HG02610 (cell line): ENCODE measurements at regions not wholly inside any gene's neighbourhood (a gene's known extent, or its start where the extent isn't known, plus 50 kb on each side); places are given as distances from the start of the nearest gene placed in this dataset.
A peak's percentile ranks its signal among the peaks of the same experiment; 100 is the strongest.

Experiments
- ATAC-seq: cut with Tn5 transposase; IDR thresholded peaks from one replicate; pipeline ENCODE4 v1.9.1; 2021; ENCODE audit warnings: mild to moderate bottlenecking, moderate library complexity; ENCODE audit not compliant: unreplicated experiment

- peak; percentile 48 for ATAC-seq
These were observed 170.1 kb upstream of the HAAO start for GRCh38 chr2:42962508-42962953.

DNA sequence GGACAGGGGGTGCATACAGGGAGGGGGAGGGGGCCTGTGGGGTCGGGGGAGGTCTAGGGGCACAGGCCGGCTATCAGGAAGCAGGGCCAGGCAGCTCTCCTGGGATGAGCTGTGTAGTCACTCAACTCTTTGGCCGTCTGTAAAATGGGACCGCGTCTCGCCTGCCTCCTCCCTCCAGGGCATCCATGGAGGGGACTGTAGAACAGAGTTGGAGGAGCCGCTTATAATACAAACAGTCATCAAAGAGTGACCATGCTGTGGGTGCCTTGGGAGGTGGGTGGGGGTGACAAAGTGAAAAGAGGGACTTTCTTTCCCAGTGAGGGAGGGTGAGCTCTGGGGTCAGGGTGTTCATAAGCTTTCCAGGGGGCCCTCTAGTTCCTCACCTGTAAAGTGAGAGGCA is 169.6 kb upstream of the HAAO start:
- no peak for ATAC-seq

GRCh38 chr2:42961385-42961811 is 169.0 kb upstream of the HAAO start:
- no peak for ATAC-seq

DNA sequence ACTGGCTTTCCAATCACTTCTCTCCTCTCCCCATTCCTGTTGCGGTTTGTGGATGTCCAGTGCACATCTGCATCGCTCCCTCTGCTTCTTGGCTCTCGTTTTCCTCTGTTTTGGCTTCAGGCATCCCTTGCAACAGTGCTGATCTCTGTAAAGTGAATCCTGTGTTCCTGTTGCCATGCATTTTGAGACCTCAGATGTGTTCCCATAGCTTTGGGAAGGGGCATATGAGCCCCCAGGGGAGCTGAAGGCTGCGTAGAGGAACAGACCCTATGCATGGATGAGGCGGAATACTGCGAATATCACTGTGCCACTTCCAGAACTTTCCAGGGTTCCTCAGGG is 168.4 kb upstream of the HAAO start:
- no peak for ATAC-seq

DNA sequence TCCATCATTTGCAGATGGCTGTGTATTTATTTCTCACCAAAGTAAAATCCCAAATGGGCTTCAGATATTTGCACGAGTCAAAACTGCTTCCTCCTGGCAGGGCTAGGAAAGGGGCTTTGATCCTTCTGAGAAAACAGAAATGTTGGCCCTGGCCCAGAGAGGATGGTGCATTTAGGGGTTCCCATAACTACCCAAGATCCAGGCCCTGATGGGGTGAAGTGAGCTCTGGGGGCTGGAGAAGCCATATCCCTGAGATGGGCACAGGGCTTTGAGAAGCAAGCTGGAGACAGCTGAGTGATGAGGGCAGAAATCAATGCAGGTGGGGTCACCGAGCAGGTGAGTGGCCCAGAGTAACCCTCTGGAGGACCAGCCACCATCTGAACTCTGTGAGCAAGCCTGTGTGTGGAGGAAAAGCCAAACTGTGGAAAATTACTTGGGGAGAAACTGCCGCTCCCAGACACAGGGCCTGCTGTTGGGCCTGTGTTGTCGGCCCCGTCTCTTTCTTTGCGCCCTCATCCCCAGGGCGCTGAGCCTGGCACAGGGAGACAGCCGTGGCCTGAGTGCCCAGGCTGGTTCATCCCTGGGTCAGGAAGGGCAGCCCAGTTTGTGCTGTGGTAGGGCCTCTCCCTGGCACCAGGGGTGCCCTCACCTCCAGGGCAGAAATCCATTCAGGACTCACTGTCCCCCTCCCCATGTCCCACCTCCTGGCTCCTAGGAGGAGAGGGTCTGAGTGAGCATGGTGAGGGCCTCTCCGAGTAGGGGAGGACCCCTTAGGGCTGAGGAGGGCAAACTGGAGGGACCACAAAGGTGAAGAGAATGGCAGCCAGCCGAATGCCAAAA is 167.8 kb upstream of the HAAO start:
- ATAC-seq = no peak

- ATAC-seq = no peak
These were observed 167.0 kb upstream of the HAAO start for GRCh38 chr2:42959234-42960001.

GRCh38 chr2:42958741-42959233 is 166.4 kb upstream of the HAAO start:
- no peak for ATAC-seq

DNA sequence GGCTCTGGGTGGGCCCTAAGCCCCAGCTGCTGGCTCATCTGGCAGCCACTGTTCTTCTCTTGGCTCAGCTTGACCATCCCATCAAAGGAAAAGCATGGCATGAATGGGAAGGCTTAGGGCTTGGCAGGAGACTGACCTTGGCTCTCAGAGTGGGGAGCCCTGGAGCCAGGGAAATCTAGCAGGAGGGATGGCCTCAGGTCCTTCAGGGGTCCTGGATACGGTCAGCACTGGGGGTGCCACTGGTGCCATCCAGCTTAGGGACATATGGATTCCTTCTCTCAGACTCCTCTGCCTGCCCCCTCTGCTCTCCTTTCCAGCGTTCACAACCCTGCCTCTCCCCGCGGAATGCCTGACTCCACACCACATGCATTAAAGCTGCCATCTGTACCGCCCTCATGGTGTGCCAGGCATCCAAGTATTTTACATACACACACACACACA is 165.5 kb upstream of the HAAO start:
- ATAC-seq = no peak

DNA sequence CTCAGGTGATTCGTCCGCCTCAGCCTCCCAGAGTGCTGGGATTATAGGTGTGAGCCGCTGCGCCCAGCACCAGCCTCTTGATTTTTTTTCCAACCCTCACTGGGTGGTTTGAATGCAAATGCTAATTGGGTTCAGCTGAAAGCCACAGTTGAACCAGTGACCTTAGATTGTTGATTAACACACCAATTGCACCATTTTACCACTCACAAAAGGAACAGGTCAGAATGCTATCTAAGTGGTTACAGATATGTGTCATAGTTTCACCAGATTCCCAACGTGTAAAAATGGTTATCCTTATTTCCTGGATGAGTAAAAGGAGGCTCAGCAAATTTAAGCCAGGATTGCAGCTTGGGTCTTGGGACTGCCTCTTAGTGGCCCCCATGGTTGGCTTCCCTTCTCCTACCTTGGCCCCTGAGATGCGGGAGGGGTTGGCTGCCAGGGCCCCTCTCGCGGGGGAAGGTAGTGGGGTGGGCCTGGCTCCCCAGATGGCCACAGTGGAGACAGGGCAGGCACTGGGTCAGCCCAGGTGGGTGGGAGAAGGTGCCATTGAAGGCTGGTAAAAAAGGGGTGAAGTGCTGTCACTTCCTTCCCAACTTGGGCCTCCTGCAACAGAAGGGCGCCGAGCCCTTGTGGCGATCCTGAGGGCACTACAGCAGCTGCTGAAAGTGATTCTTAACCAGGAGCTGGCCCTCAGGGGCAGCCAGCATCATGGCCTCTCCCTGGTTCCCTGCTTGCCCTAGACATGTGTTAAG is 164.9 kb upstream of the HAAO start:
- no peak for ATAC-seq

GRCh38 chr2:42954227-42954962 is 162.0 kb upstream of the HAAO start:
- ATAC-seq = no peak

GRCh38 chr2:42953216-42953615 is 160.8 kb upstream of the HAAO start:
- ATAC-seq = no peak

- no peak for ATAC-seq
These were observed 159.0 kb upstream of the HAAO start for GRCh38 chr2:42951263-42951938.

- ATAC-seq = no peak
These were observed 156.7 kb upstream of the HAAO start for GRCh38 chr2:42949125-42949524.

DNA sequence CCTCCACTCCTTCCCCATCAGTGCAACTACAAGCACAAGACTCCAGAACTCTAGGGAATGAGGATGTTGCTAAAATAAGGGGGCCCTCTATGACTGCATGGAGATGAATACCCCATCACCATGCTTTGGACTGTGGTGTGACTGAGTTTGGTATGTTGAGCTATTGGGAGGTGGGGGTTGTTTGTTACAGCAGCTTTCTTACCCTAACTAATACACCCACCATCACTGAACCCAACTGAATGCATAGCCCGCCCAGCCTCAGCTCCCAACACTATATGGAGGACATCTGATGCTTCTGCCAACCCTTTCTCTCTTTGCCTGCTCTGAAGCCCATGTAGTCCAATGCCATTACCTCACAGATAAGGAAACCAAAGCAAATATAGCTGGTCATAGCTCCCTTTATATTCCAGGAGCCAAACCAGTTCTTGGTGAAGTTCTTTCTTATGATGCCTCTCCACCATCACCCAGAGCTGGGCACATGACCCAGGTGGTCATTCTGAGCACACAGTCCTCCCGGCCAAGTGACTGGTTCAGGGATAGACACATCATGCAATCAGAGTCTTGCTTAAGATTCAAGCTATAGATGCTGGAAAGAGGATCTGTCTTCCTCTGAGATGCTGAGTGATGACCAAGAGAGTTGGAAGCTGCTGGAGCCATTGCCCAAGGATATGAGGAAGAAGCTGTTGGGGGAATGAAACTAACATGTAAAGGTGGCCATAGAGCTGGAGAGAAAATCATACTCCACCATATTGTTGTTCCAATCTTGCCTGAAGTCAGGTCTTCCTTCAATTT is 155.6 kb upstream of the HAAO start:
- ATAC-seq = no peak

DNA sequence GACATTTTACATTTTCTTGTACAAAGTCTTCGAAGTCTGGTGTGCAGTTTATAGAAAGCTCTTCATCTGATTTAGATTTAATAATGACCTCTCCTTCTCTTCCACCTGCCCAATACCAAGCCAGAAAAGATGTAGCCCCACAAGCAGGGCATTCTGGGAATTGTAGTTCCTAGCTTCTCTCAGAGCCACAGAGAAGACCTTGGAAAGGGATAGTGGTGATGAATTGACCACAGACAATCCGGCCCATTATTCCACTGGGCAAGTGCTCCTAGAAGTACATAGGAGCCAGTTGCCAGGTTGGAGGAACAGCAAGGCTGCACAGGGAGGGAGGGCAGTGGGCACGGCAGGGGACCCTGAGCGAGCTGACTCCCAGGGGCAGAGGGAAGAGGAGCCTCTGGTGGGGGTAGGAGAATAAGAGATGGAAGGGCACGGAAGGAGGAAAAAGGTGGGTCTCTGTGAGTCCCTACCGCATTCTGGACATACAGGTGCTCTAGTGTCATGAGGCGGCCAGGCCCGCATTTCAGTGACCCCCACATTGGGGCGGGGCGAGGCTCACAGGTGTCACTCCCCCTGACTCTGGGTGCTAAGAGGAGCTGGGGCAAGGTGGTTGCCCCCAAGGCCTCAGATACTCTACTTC is 152.5 kb upstream of the HAAO start:
- no peak for ATAC-seq

DNA sequence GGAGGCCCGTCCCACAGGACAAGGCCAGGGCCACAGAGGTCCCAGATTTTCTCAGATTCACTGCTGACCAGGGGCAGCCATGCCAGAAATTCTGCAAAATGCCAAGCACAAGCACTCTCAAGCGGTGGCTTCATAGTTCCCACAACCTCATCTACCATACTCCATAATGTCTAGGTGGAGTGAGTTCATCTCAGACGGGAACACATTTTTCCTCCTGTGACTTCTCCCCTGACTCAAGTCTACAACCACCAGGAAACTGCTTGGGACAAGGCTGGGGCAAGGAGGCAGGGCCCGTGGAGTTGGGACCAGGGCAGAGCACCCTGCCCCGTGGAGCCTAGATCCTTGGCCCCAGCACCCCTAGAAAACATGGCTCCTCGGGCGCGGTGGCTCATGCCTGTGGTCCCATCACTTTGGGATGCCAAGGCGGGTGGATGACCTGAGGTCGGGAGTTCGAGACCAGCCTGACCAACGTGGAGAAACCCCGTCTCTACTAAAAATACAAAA is 150.7 kb upstream of the HAAO start:
- ATAC-seq = no peak

GRCh38 chr2:42942214-42942989 is 150.0 kb upstream of the HAAO start:
- ATAC-seq = no peak
